Muscle of leg (tissue), 3 donors: ENCODE measurements at regions not wholly inside any gene's neighbourhood (a gene's known extent, or its start where the extent isn't known, plus 50 kb on each side); places are given as distances from the start of the nearest gene placed in this dataset.

ENCODE experiments used
- DNase-seq: peaks from one replicate; pipeline ENCODE4 v3.0.0; 2013
- H3K27ac ChIP-seq: one replicate; pipeline ENCODE4 v1.5.1; 2013; ENCODE audit warnings: mild to moderate bottlenecking, low read length, control low read depth
- H3K27me3 ChIP-seq: one replicate; pipeline ENCODE4 v1.6.1; 2013; ENCODE audit warnings: low read length; ENCODE audit not compliant: control insufficient read depth, insufficient read depth
- H3K36me3 ChIP-seq: one replicate; pipeline ENCODE4 v1.6.1; 2013; ENCODE audit warnings: low read length; ENCODE audit not compliant: control insufficient read depth, insufficient read depth
- H3K4me1 ChIP-seq: one replicate; pipeline ENCODE4 v1.6.1; 2013; ENCODE audit warnings: low read length; ENCODE audit not compliant: control insufficient read depth, insufficient read depth
- H3K4me3 ChIP-seq: one replicate; pipeline ENCODE4 v1.5.1; 2013; ENCODE audit warnings: low read length, control low read depth
- H3K9me3 ChIP-seq: replicated peaks from 2 replicates; pipeline ENCODE4 v1.6.1; 2013; ENCODE audit warnings: low read depth, low read length; ENCODE audit not compliant: control insufficient read depth
- WGBS: methylation state at CpG from one replicate; pipeline ENCODE4 v1.1.5; 2013; ENCODE audit warnings: missing lambda C conversion rate; ENCODE audit not compliant: insufficient coverage; 5-methylcytosine and 5-hydroxymethylcytosine counted together

DNA sequence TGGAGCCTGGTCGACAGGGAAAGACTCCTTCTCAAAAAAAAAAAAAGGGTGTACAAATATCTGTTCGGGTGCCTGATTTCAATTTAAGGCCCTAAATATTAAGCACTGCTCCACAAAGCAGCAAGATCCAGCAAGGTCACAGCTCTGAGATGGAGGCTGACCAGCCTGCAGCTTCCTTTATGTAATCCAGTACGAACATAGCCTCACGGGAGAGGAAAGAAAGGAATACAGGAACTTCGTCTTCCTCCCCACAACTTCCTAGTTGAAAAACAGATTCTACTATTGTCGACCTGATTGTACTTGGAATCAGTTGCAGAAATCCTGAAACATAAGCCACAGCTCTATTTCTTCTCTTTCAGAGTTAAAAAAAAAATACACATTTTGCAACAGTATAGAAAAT, 53.5 kb upstream of the TBC1D9 start:
- H3K4me3 ChIP-seq, result no peak overlapping the region
- H3K4me1 ChIP-seq, result peaks cover 5% of the 10 kb centered on the region
- no peaks in the 10 kb centered on the region for H3K36me3 ChIP-seq
- 20% methylated on average over 1 of the region's 6 CpGs for WGBS
- no peak overlapping the region for H3K27ac ChIP-seq
- no peaks in the 10 kb centered on the region for H3K9me3 ChIP-seq
- H3K27me3 ChIP-seq, result no peaks in the 10 kb centered on the region
- DNase-seq, result peak; percentile 76

DNA sequence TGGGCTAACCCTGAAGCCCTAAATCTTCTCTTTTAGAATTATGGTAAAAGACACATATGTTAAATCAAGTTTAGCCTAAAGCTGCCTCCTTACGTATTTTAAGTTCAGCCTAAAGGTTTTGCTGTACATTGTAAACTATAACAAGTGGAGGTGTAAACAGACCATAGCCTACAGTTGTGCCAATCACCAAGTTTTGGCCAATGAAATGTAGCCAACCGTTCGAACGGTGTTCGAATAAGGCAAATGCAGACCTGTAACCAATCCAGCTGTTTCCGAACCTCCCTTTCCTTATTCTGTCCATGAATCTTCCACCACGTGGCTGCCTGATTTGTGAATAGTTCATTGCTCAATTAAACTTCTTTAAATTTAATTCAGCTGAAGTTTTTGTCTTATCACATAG, 52.1 kb upstream of the TBC1D9 start:
- H3K9me3 ChIP-seq, result no peaks in the 10 kb centered on the region
- peaks cover 5% of the 10 kb centered on the region for H3K4me1 ChIP-seq
- H3K36me3 ChIP-seq, result no peaks in the 10 kb centered on the region
- WGBS, result no CpG with 5 or more reads among the region's 7 CpGs
- H3K27me3 ChIP-seq, result no peaks in the 10 kb centered on the region
- DNase-seq, result peak; percentile 13
- peak overlapping the region; percentile 29 for H3K27ac ChIP-seq
- no peak overlapping the region for H3K4me3 ChIP-seq

DNA sequence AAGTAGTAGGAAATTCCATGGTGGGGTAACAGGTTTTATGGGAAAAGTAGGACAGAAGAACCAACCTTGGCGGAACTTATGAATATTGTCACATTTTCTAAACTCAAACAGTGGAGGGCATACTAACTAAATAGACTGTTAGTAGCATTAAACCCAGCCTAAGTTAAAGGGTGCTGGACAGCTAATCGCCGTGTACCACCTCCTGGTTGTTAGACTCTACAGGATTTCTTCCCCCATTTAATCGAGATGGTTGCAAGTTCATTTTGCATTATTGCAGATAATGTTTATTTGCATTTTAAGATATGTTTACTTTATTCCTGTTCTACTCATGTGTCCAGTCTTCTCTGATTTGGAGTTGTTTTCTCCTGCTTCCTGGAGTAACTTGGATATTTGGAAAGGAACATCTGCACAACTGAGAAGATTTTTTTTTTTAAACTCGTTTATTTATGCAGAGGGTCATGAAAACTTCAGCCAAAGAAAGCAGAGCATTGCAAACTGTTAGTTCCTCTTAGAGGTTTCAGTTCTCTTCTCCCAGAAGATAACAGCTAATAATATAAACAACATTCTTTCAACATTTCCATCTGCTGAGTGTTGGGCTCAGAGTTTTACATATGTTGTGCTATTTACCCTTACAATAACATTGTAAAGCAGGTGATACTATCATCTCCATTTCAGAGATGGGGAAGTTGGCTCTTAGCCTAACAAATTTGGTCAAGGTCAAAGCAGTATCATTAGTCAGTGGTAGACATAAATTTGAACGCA, 51.5 kb upstream of the TBC1D9 start:
- Histone ChIP-seq H3K36me3 (no peaks in the 10 kb centered on the region), H3K9me3 (no peaks in the 10 kb centered on the region), H3K4me3 (no peak overlapping the region), H3K27ac (peak overlapping the region; percentile 29), H3K4me1 (peaks cover 5% of the 10 kb centered on the region), H3K27me3 (no peaks in the 10 kb centered on the region)
- DNase-seq, result peak; percentile 89
- no CpG with 5 or more reads among the region's 6 CpGs for WGBS

DNA sequence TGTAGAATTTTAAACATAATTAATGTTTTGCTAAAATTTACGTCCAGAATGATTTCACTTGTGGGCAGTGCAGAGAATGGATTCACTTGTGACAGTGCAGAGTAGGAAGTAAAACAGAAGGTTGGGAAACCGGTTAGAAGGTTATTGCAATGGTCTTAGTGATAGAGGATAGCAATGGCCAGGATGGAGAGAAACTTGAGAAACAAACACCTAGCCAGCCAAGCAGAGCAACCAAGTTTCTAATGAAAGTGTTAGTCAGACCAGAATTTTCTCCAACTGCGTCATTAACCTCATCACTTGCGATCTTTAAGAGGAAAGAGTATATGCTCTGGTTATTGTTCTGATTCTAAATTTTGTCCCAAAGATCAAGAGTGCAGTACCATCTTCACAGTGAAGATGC, 50.0 kb upstream of the TBC1D9 start:
- no peak overlapping the region for H3K27ac ChIP-seq
- 95% methylated on average over 3 of the region's 4 CpGs for WGBS

More for the DNA sequence above, 50.0 kb upstream of the TBC1D9 start:
- H3K4me1 ChIP-seq, result peaks cover 5% of the 10 kb centered on the region
- H3K4me3 ChIP-seq, result no peak overlapping the region
- H3K27me3 ChIP-seq, result no peaks in the 10 kb centered on the region
- H3K9me3 ChIP-seq, result no peaks in the 10 kb centered on the region
- no peaks in the 10 kb centered on the region for H3K36me3 ChIP-seq
- DNase-seq, result no peak
